ENCODE measurements at regions not wholly inside any gene's neighbourhood (a gene's known extent, or its start where the extent isn't known, plus 50 kb on each side); places are given as distances from the start of the nearest gene placed in this dataset.
A peak's percentile ranks its signal among the peaks of the same experiment; 100 is the strongest.

DNA sequence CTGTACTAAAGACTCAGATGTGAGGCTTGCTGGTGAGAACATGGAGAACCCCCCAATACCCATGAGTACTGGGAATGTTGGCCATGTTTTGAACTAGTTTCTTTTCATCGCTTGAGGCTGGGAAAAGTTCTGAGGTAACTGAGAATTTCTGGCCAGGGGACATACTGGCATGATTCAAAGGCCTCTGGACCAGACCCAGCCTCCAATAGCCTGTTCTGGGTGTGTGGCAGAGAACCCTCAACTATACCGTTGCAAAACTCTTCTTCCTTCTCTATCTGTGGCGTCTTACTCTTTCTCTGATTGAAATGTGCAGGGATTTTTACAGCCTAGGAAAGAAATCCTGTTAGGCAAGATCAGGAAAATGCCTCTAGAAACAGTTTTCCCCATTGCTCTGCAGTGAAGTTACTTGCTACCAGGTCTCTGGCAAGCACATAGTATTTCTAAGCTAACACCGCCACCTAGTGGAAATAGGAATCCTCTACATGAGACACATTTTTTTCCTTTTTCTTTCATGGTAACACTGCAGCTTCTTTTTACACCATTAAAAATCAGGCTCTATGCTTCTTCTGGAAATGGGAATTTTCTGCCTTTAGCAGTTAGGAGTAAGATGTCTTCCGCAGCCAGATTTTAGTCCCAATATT, 170.7 kb upstream of the ZCCHC13 start:
- TF ChIP-seq, protein P1, sequence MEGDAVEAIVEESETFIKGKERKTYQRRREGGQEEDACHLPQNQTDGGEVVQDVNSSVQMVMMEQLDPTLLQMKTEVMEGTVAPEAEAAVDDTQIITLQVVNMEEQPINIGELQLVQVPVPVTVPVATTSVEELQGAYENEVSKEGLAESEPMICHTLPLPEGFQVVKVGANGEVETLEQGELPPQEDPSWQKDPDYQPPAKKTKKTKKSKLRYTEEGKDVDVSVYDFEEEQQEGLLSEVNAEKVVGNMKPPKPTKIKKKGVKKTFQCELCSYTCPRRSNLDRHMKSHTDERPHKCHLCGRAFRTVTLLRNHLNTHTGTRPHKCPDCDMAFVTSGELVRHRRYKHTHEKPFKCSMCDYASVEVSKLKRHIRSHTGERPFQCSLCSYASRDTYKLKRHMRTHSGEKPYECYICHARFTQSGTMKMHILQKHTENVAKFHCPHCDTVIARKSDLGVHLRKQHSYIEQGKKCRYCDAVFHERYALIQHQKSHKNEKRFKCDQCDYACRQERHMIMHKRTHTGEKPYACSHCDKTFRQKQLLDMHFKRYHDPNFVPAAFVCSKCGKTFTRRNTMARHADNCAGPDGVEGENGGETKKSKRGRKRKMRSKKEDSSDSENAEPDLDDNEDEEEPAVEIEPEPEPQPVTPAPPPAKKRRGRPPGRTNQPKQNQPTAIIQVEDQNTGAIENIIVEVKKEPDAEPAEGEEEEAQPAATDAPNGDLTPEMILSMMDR (conservative IDR thresholded peaks at IDR 0.05; ENCODE audit: low read depth, low read length): peak; percentile 57
- DNase-seq (ENCODE audit: low read depth): peak; percentile 81
- no peak overlapping the region for H3K4me3 ChIP-seq (ENCODE audit: low read depth, low read length)

- no peak overlapping the region for H3K4me3 ChIP-seq (ENCODE audit: low read depth, low read length)
- DNase-seq (ENCODE audit: low read depth): no peak
- TF ChIP-seq, protein P1 (conservative IDR thresholded peaks at IDR 0.05; ENCODE audit: low read depth, low read length): no peak
Measured at GRCh38 chrX:74132280-74132679, 171.7 kb upstream of the ZCCHC13 start.

- H3K4me3 ChIP-seq (ENCODE audit: low read depth, low read length): no peak overlapping the region
- TF ChIP-seq, protein P1 (conservative IDR thresholded peaks at IDR 0.05; ENCODE audit: low read depth, low read length): no peak
- DNase-seq (ENCODE audit: low read depth): peak; percentile 12
Measured at GRCh38 chrX:74119016-74119910, 184.7 kb upstream of the ZCCHC13 start.

- TF ChIP-seq, protein P1 (conservative IDR thresholded peaks at IDR 0.05; ENCODE audit: low read depth, low read length): no peak
- no peak for DNase-seq (ENCODE audit: low read depth)
Measured at GRCh38 chrX:74117962-74118902, 185.7 kb upstream of the ZCCHC13 start.

GRCh38 chrX:74111245-74111644, 192.7 kb upstream of the ZCCHC13 start:
- H3K4me3 ChIP-seq (ENCODE audit: low read depth, low read length): no peak overlapping the region
- TF ChIP-seq, protein P1 (conservative IDR thresholded peaks at IDR 0.05; ENCODE audit: low read depth, low read length): no peak
- DNase-seq (ENCODE audit: low read depth): no peak

More at GRCh38 chrX:74117962-74118902, 185.7 kb upstream of the ZCCHC13 start:
- H3K4me3 ChIP-seq (ENCODE audit: low read depth, low read length): no peak overlapping the region

GRCh38 chrX:74107666-74108065, 196.3 kb upstream of the ZCCHC13 start:
- DNase-seq (ENCODE audit: low read depth): no peak
- TF ChIP-seq, protein P1 (conservative IDR thresholded peaks at IDR 0.05; ENCODE audit: low read depth, low read length): no peak

More at GRCh38 chrX:74107666-74108065, 196.3 kb upstream of the ZCCHC13 start:
- no peak overlapping the region for H3K4me3 ChIP-seq (ENCODE audit: low read depth, low read length)

All from choroid plexus epithelial cell (primary cell).